IPS-15b (cell line): ENCODE measurements at regions not wholly inside any gene's neighbourhood (a gene's known extent, or its start where the extent isn't known, plus 50 kb on each side); places are given as distances from the start of the nearest gene placed in this dataset.

ENCODE experiments used
- H3K27me3 ChIP-seq: one replicate; pipeline ENCODE4 v1.6.1; 2013; ENCODE audit warnings: low read length; ENCODE audit not compliant: control insufficient read depth, insufficient read depth
- H3K36me3 ChIP-seq: one replicate; pipeline ENCODE4 v1.6.1; 2013; ENCODE audit warnings: low read length; ENCODE audit not compliant: control insufficient read depth, insufficient read depth
- H3K4me1 ChIP-seq: one replicate; pipeline ENCODE4 v1.6.1; 2013; ENCODE audit warnings: mild to moderate bottlenecking, low read length; ENCODE audit not compliant: control insufficient read depth, insufficient read depth
- H3K4me3 ChIP-seq: one replicate; pipeline ENCODE4 v1.5.1; 2013; ENCODE audit warnings: low read depth, low read length
- H3K9ac ChIP-seq: one replicate; pipeline ENCODE4 v1.6.1; 2013; ENCODE audit warnings: low read depth, mild to moderate bottlenecking, low read length
- H3K9me3 ChIP-seq: one replicate; pipeline ENCODE4 v1.6.1; 2013; ENCODE audit warnings: mild to moderate bottlenecking, low read length; ENCODE audit not compliant: control insufficient read depth, insufficient read depth

GRCh38 chr5:176711883-176712282, 64.6 kb downstream of the TSPAN17 start:
- Histone ChIP-seq H3K9ac (no peak overlapping the region), H3K4me1 (peaks cover 3% of the 10 kb centered on the region), H3K4me3 (no peak overlapping the region), H3K9me3 (no peaks in the 10 kb centered on the region), H3K36me3 (no peaks in the 10 kb centered on the region), H3K27me3 (no peaks in the 10 kb centered on the region)

GRCh38 chr5:176712546-176713304, 65.4 kb downstream of the TSPAN17 start:
- Histone ChIP-seq H3K4me3 (no peak overlapping the region), H3K4me1 (peaks cover 3% of the 10 kb centered on the region), H3K36me3 (no peaks in the 10 kb centered on the region), H3K9ac (no peak overlapping the region), H3K27me3 (no peaks in the 10 kb centered on the region), H3K9me3 (no peaks in the 10 kb centered on the region)

DNA sequence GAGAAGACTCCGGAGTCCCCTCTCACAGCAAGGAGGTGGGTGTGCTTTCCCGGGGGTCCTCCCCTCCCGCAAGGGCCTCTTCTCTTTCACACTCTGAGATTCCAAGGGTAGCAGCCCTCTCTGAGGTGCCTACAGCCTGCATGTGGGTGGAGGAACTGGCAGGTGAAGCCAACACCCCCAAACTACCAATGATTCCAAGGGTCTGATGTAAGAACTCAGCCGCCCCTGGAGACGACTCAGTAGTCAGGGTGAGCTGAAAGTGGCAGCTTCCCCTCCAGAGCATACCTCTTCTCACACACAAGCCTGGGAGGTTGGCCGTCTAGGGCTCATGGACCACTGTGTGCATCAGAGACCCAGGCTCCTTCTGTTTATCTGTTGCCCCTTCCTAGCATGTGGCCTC, 66.1 kb downstream of the TSPAN17 start:
- no peaks in the 10 kb centered on the region for H3K36me3 ChIP-seq
- H3K27me3 ChIP-seq: no peaks in the 10 kb centered on the region
- H3K4me3 ChIP-seq: no peak overlapping the region
- no peak overlapping the region for H3K9ac ChIP-seq
- peaks cover 3% of the 10 kb centered on the region for H3K4me1 ChIP-seq
- no peaks in the 10 kb centered on the region for H3K9me3 ChIP-seq

DNA sequence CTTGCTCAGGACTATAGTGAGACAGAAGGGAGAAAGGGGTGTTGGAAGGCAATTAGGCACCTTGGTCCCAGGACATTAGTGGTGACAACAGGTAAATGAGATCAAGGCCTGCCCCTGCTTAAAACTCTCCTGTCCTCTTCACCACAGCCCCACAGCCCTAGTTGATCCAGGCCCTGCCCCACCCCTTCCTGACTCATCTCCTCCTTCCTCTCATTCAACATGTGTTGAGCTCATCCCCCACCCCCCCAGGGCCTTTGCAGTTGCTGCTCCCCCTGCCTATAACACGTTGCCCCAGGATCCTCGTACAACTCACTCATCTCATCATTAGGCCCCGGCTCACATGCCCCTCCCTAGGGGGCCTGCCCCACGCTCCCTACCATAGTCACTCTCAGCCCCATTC, 66.8 kb downstream of the TSPAN17 start:
- H3K27me3 ChIP-seq: no peaks in the 10 kb centered on the region
- no peak overlapping the region for H3K4me3 ChIP-seq
- no peak overlapping the region for H3K9ac ChIP-seq
- H3K9me3 ChIP-seq: no peaks in the 10 kb centered on the region
- no peaks in the 10 kb centered on the region for H3K36me3 ChIP-seq
- H3K4me1 ChIP-seq: peaks cover 3% of the 10 kb centered on the region

DNA sequence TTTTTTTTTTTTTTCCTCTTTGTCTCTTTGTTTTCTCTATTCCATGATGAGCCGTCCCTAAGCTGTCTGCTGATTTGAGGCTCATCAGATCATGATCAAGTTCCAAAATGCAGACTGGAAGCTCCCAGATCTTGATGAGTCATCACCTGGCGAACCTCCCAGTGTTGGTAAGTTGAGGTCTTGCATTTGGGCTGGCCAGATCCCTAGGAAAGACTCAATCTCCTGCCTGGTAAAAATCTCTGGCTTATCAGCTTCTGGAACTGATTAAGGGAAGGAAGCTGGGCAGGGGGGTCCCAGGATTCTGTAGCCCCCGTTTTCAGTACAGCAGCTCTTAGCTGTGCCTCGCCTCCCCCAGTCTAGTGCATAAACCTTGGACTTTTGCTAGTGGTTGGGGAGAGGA, 69.0 kb downstream of the TSPAN17 start:
- Histone ChIP-seq H3K4me3 (no peak overlapping the region), H3K36me3 (no peaks in the 10 kb centered on the region), H3K9ac (no peak overlapping the region), H3K27me3 (no peaks in the 10 kb centered on the region), H3K9me3 (no peaks in the 10 kb centered on the region), H3K4me1 (peaks cover 3% of the 10 kb centered on the region)

GRCh38 chr5:176719113-176719739, 71.9 kb downstream of the TSPAN17 start:
- H3K9ac ChIP-seq: no peak overlapping the region
- no peaks in the 10 kb centered on the region for H3K4me1 ChIP-seq
- no peaks in the 10 kb centered on the region for H3K9me3 ChIP-seq
- no peaks in the 10 kb centered on the region for H3K36me3 ChIP-seq
- no peaks in the 10 kb centered on the region for H3K27me3 ChIP-seq
- no peak overlapping the region for H3K4me3 ChIP-seq

- H3K36me3 ChIP-seq: no peaks in the 10 kb centered on the region
- peaks cover 4% of the 10 kb centered on the region for H3K4me1 ChIP-seq
- no peak overlapping the region for H3K4me3 ChIP-seq
- no peak overlapping the region for H3K9ac ChIP-seq
- H3K27me3 ChIP-seq: no peaks in the 10 kb centered on the region
- no peaks in the 10 kb centered on the region for H3K9me3 ChIP-seq
Measured at GRCh38 chr5:176721509-176721908, 74.2 kb downstream of the TSPAN17 start.

DNA sequence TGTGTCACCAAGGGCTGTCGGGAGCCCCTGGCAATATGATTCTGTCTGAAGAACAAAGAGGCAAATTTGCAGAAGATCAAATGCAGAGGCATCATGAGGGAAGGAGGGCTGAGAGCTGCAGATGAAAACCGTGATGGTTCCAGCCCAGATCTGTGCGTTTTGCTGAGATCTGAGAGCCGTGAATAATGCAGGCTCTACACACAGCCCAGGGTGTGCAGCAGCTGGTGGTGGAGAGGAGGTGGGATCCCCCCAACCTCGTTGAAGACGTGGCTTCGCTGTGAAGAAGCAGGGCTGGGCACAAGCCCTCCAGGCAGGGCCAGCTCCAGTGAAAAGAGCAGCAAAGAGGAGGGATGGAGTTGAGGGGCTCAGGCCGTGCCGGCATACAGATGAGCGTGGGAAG, 75.5 kb downstream of the TSPAN17 start:
- Histone ChIP-seq H3K27me3 (no peaks in the 10 kb centered on the region), H3K9ac (no peak overlapping the region), H3K4me1 (peaks cover 4% of the 10 kb centered on the region), H3K9me3 (no peaks in the 10 kb centered on the region), H3K4me3 (no peak overlapping the region), H3K36me3 (no peaks in the 10 kb centered on the region)

GRCh38 chr5:176723440-176723839, 76.2 kb downstream of the TSPAN17 start:
- Histone ChIP-seq H3K4me3 (no peak overlapping the region), H3K36me3 (no peaks in the 10 kb centered on the region), H3K4me1 (peaks cover 4% of the 10 kb centered on the region), H3K27me3 (no peaks in the 10 kb centered on the region), H3K9ac (no peak overlapping the region), H3K9me3 (no peaks in the 10 kb centered on the region)

DNA sequence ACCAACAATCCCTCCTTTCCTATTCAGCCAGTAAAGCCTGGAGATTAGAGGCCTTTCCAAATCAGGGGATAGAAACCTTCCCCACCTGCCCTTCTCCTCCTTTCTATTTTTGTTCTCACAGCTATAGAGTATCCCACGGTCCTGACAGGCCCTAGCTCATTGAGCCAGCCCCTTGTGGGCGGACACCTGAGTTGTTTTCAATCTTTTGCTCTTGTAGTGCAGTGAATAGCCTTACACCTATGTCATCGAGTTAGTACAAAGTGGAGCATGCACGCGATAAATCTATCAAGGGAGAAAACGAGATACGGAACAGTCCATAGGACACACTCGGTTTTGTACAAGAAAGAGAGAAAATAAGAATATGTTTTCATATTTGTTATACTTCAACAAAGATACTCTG, 77.2 kb downstream of the TSPAN17 start:
- Histone ChIP-seq H3K9me3 (no peaks in the 10 kb centered on the region), H3K27me3 (no peaks in the 10 kb centered on the region), H3K36me3 (no peaks in the 10 kb centered on the region), H3K9ac (no peak overlapping the region), H3K4me1 (peaks cover 4% of the 10 kb centered on the region), H3K4me3 (no peak overlapping the region)

GRCh38 chr5:176725521-176726280, 78.4 kb downstream of the TSPAN17 start:
- Histone ChIP-seq H3K27me3 (no peaks in the 10 kb centered on the region), H3K36me3 (no peaks in the 10 kb centered on the region), H3K4me1 (peaks cover 4% of the 10 kb centered on the region), H3K4me3 (no peak overlapping the region), H3K9me3 (no peaks in the 10 kb centered on the region), H3K9ac (no peak overlapping the region)
